Neuronal stem cell (in vitro differentiated cells): ENCODE measurements at regions not wholly inside any gene's neighbourhood (a gene's known extent, or its start where the extent isn't known, plus 50 kb on each side); places are given as distances from the start of the nearest gene placed in this dataset.

Experiments
- DNase-seq: peaks from one replicate; pipeline ENCODE4 v3.0.0-alpha.2; 2013; ENCODE audit warnings: low spot score
- H2AFZ ChIP-seq: one replicate; pipeline ENCODE4 v1.6.1; 2013; ENCODE audit warnings: mild to moderate bottlenecking, low read length, inconsistent platforms
- H2AK5ac ChIP-seq: 2 replicates; pipeline ENCODE4 v1.6.1; 2013; ENCODE audit warnings: low read depth, mild to moderate bottlenecking, inconsistent platforms, low read length, moderate library complexity, mixed read lengths
- H2BK120ac ChIP-seq: 2 replicates; pipeline ENCODE4 v1.6.1; 2013; ENCODE audit warnings: low read depth, mild to moderate bottlenecking, inconsistent platforms, low read length, moderate library complexity, mixed read lengths
- H2BK12ac ChIP-seq: one replicate; pipeline ENCODE4 v1.6.1; 2013; ENCODE audit warnings: low read length, inconsistent platforms
- H2BK15ac ChIP-seq: 2 replicates; pipeline ENCODE4 v1.6.1; 2013; ENCODE audit warnings: mild to moderate bottlenecking, low read length, inconsistent platforms, mixed read lengths
- H2BK5ac ChIP-seq: one replicate; pipeline ENCODE4 v1.6.1; 2013; ENCODE audit warnings: inconsistent platforms, mild to moderate bottlenecking, low read length, moderate library complexity
- H3K14ac ChIP-seq: one replicate; pipeline ENCODE4 v1.6.1; 2013; ENCODE audit warnings: low read length, inconsistent platforms
- H3K18ac ChIP-seq: 2 replicates; pipeline ENCODE4 v1.6.1; 2013; ENCODE audit warnings: low read length, inconsistent platforms
- H3K23ac ChIP-seq: 2 replicates; pipeline ENCODE4 v1.6.1; 2013; ENCODE audit warnings: low read depth, mild to moderate bottlenecking, mixed read lengths, low read length, inconsistent platforms; ENCODE audit not compliant: poor library complexity
- H3K27ac ChIP-seq: replicated peaks from 3 replicates; pipeline ENCODE4 v1.5.1; 2013; ENCODE audit warnings: low read length, inconsistent platforms
- H3K27me3 ChIP-seq, 3 experiments: 2 replicates each; pipeline ENCODE4 v1.6.1; 2013; ENCODE audit warnings: low read length in 3 of 3, mild to moderate bottlenecking in 2 of 3, inconsistent platforms in 1 of 3, low read depth in 1 of 3, mixed read lengths in 1 of 3, moderate library complexity in 1 of 3; ENCODE audit not compliant: control insufficient read depth in 3 of 3, insufficient read depth in 3 of 3
- H3K36me3 ChIP-seq, 2 donors: replicated peaks in 1 of 2; 2 replicates each; pipeline ENCODE4 v1.6.1; 2013; ENCODE audit warnings: low read length in 2 of 2; ENCODE audit not compliant: control insufficient read depth in 2 of 2, insufficient read depth in 2 of 2
- H3K4ac ChIP-seq: 2 replicates; pipeline ENCODE4 v1.6.1; 2013; ENCODE audit warnings: inconsistent platforms, mild to moderate bottlenecking, low read length, moderate library complexity
- H3K4me1 ChIP-seq, 2 donors: 1 replicate in 1 of 2; 2 replicates in 1 of 2; pipeline ENCODE4 v1.6.1; 2013; ENCODE audit warnings: low read length in 2 of 2, low read depth in 1 of 2; ENCODE audit not compliant: control insufficient read depth in 2 of 2, insufficient read depth in 1 of 2
- H3K4me2 ChIP-seq: one replicate; pipeline ENCODE4 v1.6.1; 2013; ENCODE audit warnings: mild to moderate bottlenecking, low read length, inconsistent platforms; ENCODE audit not compliant: insufficient read depth, poor library complexity, severe bottlenecking
- H3K4me3 ChIP-seq, 2 donors: 2 replicates each; pipeline ENCODE4 v1.5.1; 2013; ENCODE audit warnings: low read length in 2 of 2, mild to moderate bottlenecking in 2 of 2, inconsistent platforms in 1 of 2, moderate library complexity in 1 of 2
- H3K79me1 ChIP-seq: one replicate; pipeline ENCODE4 v1.6.1; 2013; ENCODE audit warnings: low read depth, mild to moderate bottlenecking, inconsistent platforms, low read length, moderate library complexity
- H3K9ac ChIP-seq: one replicate; pipeline ENCODE4 v1.6.1; 2013; ENCODE audit warnings: mild to moderate bottlenecking, low read depth, low read length, inconsistent platforms; ENCODE audit not compliant: poor library complexity
- H3K9me3 ChIP-seq, 2 donors: replicated peaks in 1 of 2; 2 replicates each; pipeline versions ENCODE3 to v1.6.1; 2013; ENCODE audit warnings: low read length in 2 of 2, mild to moderate bottlenecking in 2 of 2, inconsistent platforms in 1 of 2, low read depth in 1 of 2, mixed read lengths in 1 of 2, moderate library complexity in 1 of 2; ENCODE audit not compliant: control insufficient read depth in 2 of 2, insufficient read depth in 1 of 2
- H4K8ac ChIP-seq: one replicate; pipeline ENCODE4 v1.6.1; 2013; ENCODE audit warnings: low read depth, mild to moderate bottlenecking, inconsistent platforms, low read length, moderate library complexity
- H4K91ac ChIP-seq: one replicate; pipeline ENCODE4 v1.6.1; 2013; ENCODE audit warnings: low read length, low read depth, mild to moderate bottlenecking, inconsistent platforms; ENCODE audit not compliant: poor library complexity
- WGBS, 2 donors: extraction: QIAGEN DNeasy Blood & Tissue Kit; methylation state at CpG; one replicate each; pipeline ENCODE4 v1.1.7; 2013; ENCODE audit warnings: missing lambda C conversion rate in 2 of 2, mixed read lengths in 1 of 2; ENCODE audit not compliant: insufficient read length in 2 of 2, insufficient replicate concordance in 1 of 2; ENCODE audit errors: extremely low coverage in 2 of 2; 5-methylcytosine and 5-hydroxymethylcytosine counted together

DNA sequence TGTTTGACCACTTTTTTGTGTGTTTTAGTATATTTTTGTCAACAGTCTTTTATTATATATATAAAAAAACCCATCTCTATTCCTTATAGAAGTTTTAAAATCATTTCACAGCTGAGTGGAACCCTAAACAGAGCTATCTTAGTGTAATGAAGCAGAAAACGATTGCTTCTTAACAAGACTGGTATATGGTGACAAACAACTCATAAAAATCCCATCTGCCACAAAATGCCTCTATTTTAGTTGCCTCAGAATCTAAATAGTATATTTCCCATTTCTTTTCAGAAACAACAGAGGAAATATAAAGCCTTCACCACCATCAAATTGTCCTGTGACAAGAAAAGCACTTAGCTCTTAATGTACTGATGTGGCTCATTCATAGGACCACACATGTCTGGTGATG, 322.4 kb downstream of the ATP23 start:
- Histone ChIP-seq H2BK5ac (no peak overlapping the region), H2AK5ac (no peak overlapping the region), H2AFZ (no peak overlapping the region), H3K79me1 (no peaks in the 10 kb centered on the region), H2BK15ac (no peak overlapping the region), H3K9ac (no peak overlapping the region), H4K91ac (no peak overlapping the region), H3K4ac (no peak overlapping the region), H3K14ac (no peak overlapping the region), H2BK12ac (no peak overlapping the region), H3K36me3 (no peaks in the 10 kb centered on the region), H2BK120ac (no peak overlapping the region), H4K8ac (no peak overlapping the region), H3K9me3 (peaks cover 0 to 2% of the 10 kb centered on the region in 2 donors), H3K23ac (no peak overlapping the region), H3K27ac (no peak overlapping the region), H3K4me3 (no peak overlapping the region), H3K27me3 (peaks cover 0 to 1% (median 0%) of the 10 kb centered on the region in 3 experiments), H3K4me1 (no peaks in the 10 kb centered on the region), H3K18ac (no peak overlapping the region), H3K4me2 (no peak overlapping the region)
- WGBS, 2 donors, result no CpG with 5 or more reads among the region's 1 CpG
- no peak for DNase-seq

DNA sequence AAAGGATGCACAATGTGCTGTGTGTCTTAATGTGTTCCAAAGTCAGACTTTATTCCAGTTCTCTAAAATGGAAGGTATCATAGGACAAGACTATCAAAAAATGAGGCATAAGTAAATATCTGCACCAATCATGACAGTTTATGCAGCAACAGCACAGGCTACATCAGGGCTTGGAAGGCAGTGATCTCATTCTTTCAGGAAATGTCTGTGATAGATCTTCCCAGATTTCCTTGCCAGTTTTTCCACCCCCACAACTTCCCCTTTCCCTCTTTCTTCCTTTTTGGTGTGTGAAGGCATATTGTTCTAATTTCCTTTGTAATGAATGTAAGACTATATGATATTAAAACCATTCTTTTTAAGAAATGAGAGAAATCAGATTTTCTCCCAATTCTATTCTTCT, 326.7 kb downstream of the ATP23 start:
- H3K18ac ChIP-seq, result no peak overlapping the region
- no peak overlapping the region for H3K23ac ChIP-seq
- H3K9ac ChIP-seq, result no peak overlapping the region
- H3K4me1 ChIP-seq, result no peaks in the 10 kb centered on the region
- peaks cover 0 to 2% of the 10 kb centered on the region in 2 donors for H3K9me3 ChIP-seq
- no peak overlapping the region for H4K91ac ChIP-seq
- H2BK5ac ChIP-seq, result no peak overlapping the region
- H2BK12ac ChIP-seq, result no peak overlapping the region
- H3K4me2 ChIP-seq, result no peak overlapping the region
- H2AFZ ChIP-seq, result no peak overlapping the region
- H3K27me3 ChIP-seq, result peaks cover 0 to 1% (median 0%) of the 10 kb centered on the region in 3 experiments
- no peak overlapping the region for H3K4me3 ChIP-seq
- no peak overlapping the region for H2AK5ac ChIP-seq
- H3K36me3 ChIP-seq, result no peaks in the 10 kb centered on the region
- H2BK120ac ChIP-seq, result no peak overlapping the region
- H2BK15ac ChIP-seq, result no peak overlapping the region
- no peak for DNase-seq
- no peaks in the 10 kb centered on the region for H3K79me1 ChIP-seq
- no peak overlapping the region for H3K27ac ChIP-seq
- no peak overlapping the region for H3K4ac ChIP-seq
- no peak overlapping the region for H4K8ac ChIP-seq
- H3K14ac ChIP-seq, result no peak overlapping the region

DNA sequence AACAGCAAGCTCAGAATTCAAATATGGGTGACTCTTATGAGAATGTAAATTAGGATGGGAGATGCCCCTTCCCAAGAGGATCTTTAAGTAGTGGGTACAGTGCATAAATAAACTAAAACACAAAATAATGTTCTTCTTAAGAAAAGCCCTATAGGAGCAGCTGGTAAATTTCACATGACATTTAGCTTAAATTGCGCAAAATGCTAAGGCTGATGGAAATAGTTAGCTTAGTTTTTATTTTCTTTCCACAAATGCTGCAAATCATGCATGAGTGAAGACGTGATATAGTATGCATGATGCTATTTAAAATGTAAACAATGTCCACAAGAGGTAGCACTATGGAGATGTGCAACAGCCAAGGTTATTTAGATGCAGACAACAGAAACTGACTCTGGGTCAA, 328.1 kb downstream of the ATP23 start:
- H3K27ac ChIP-seq, result no peak overlapping the region
- no CpG with 5 or more reads among the region's 2 CpGs for WGBS, 2 donors

DNA sequence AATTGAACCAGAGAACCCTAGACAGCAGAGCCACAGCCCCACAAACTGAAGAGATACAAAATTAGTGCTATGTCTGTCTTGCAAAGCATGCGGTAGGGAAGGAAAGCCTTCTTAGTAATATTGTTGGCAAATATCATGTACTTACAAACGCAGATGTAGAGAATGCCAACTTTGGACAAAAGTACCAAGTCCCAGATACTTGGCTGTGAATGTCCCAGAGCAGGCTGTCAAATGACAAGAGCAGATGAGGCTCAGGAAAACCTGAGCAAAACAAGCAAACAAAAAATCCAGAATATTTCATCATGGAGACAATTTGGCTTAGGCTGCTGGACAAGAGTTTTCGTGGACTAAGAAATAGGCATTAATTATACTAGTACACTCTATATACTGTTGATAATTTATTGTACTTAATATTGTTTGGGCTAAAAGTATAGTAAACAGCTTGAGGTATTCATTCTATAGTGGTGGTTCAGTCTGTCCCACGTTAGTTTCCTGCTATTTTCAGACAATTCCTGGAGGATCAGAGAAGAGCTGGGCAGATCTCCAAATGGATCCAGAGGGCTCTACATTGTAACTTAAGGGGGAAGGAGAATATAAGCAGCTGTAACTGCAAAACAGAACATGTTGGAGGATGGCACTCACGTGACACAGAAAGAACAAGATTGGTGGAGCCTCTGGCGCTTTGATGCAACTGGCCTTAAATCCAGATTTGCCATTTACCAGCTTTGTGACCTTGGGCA, 329.8 kb downstream of the ATP23 start:
- Histone ChIP-seq H3K27ac (no peak overlapping the region), H4K91ac (no peak overlapping the region), H2BK5ac (no peak overlapping the region), H3K4ac (no peak overlapping the region), H2AK5ac (no peak overlapping the region), H2BK12ac (no peak overlapping the region), H2AFZ (no peak overlapping the region), H3K9ac (no peak overlapping the region), H3K23ac (no peak overlapping the region), H3K4me2 (no peak overlapping the region), H3K4me1 (no peaks in the 10 kb centered on the region), H2BK120ac (no peak overlapping the region), H2BK15ac (no peak overlapping the region), H3K9me3 (no peaks in the 10 kb centered on the region), H3K14ac (peak overlapping the region; percentile 21), H3K79me1 (no peaks in the 10 kb centered on the region), H3K18ac (no peak overlapping the region), H3K27me3 (no peaks in the 10 kb centered on the region), H3K36me3 (no peaks in the 10 kb centered on the region), H4K8ac (no peak overlapping the region), H3K4me3 (no peak overlapping the region)
- no CpG with 5 or more reads among the region's 6 CpGs for WGBS, 2 donors
- DNase-seq, result no peak

More for the DNA sequence above, 328.1 kb downstream of the ATP23 start:
- H2BK5ac ChIP-seq, result no peak overlapping the region
- H3K18ac ChIP-seq, result no peak overlapping the region
- peaks cover 0 to 2% of the 10 kb centered on the region in 2 donors for H3K9me3 ChIP-seq
- no peak overlapping the region for H3K4ac ChIP-seq
- H3K4me2 ChIP-seq, result no peak overlapping the region
- H2AK5ac ChIP-seq, result no peak overlapping the region
- H3K4me3 ChIP-seq, result no peak overlapping the region
- H3K9ac ChIP-seq, result no peak overlapping the region
- no peak overlapping the region for H4K8ac ChIP-seq
- no peak overlapping the region for H4K91ac ChIP-seq
- H2BK15ac ChIP-seq, result no peak overlapping the region
- H3K23ac ChIP-seq, result no peak overlapping the region
- H2BK12ac ChIP-seq, result no peak overlapping the region
- H3K4me1 ChIP-seq, result no peaks in the 10 kb centered on the region
- DNase-seq, result no peak
- H3K27me3 ChIP-seq, result peaks cover 0 to 1% (median 0%) of the 10 kb centered on the region in 3 experiments
- no peaks in the 10 kb centered on the region for H3K79me1 ChIP-seq
- no peak overlapping the region for H2AFZ ChIP-seq
- H2BK120ac ChIP-seq, result no peak overlapping the region
- H3K14ac ChIP-seq, result no peak overlapping the region
- H3K36me3 ChIP-seq, result no peaks in the 10 kb centered on the region
